Stomach (tissue), 8 donors: ENCODE measurements at regions not wholly inside any gene's neighbourhood (a gene's known extent, or its start where the extent isn't known, plus 50 kb on each side); places are given as distances from the start of the nearest gene placed in this dataset.

Experiments used
- DNase-seq, 2 donors: peaks; one replicate each; pipeline versions ENCODE4 v3.0.0 to v3.0.0-alpha.2; 2013 to 2019
- H3K27ac ChIP-seq, 5 donors: fragments of 200-600 bp in 4 of 5; sonication (generic) in 4 of 5; one replicate each; pipeline ENCODE4 v1.5.1; 2013 to 2019; ENCODE audit warnings: mild to moderate bottlenecking in 1 of 5, moderate library complexity in 1 of 5
- H3K27me3 ChIP-seq, 3 donors: fragments of 200-600 bp; sonication (generic); one replicate each; pipeline ENCODE4 v1.5.1; 2017 to 2019; ENCODE audit warnings: mixed run types in 1 of 3
- H3K36me3 ChIP-seq, 4 donors: fragments of 200-600 bp; sonication (generic); 1 replicate in 3 of 4; 2 replicates in 1 of 4; pipeline ENCODE4 v1.5.1; 2016 to 2019
- H3K4me1 ChIP-seq, 4 donors: fragments of 200-600 bp; sonication (generic); one replicate each; pipeline ENCODE4 v1.5.1; 2016 to 2019
- H3K4me3 ChIP-seq, 4 donors: fragments of 200-600 bp; sonication (generic) in 3 of 4; one replicate each; pipeline ENCODE4 v1.5.1; 2016 to 2019; ENCODE audit warnings: mild to moderate bottlenecking in 1 of 4
- H3K9me3 ChIP-seq, 4 donors: fragments of 200-600 bp; sonication (generic); one replicate each; pipeline ENCODE4 v1.5.1; 2016 to 2019
- CTCF ChIP-seq, 7 experiments: fragments of 450-650 bp in 4 of 7; fragments of 200-600 bp in 3 of 7; sonication (generic) in 3 of 7; IDR thresholded peaks; one replicate each; pipeline ENCODE4 v1.5.1; 2016 to 2019; ENCODE audit warnings: antibody characterized with exemption in 7 of 7, control low read depth in 2 of 7, mild to moderate bottlenecking in 1 of 7
- EP300 ChIP-seq: sonication (generic); formaldehyde crosslinking; IDR thresholded peaks from one replicate; pipeline ENCODE4 v1.6.1; 2017; ENCODE audit warnings: antibody characterized with exemption
- POLR2A ChIP-seq, 4 donors: fragments of 450-650 bp; IDR thresholded peaks; one replicate each; pipeline ENCODE4 v1.6.1; 2016; ENCODE audit warnings: antibody characterized with exemption in 4 of 4, control low read depth in 2 of 4, mild to moderate bottlenecking in 1 of 4, moderate library complexity in 1 of 4
- POLR2AphosphoS5 ChIP-seq, 3 donors: sonication (generic); formaldehyde crosslinking; IDR thresholded peaks; one replicate each; pipeline ENCODE4 v1.6.1; 2016; ENCODE audit warnings: antibody characterized with exemption in 3 of 3
- WGBS, 5 donors: extraction: QIAGEN DNeasy Blood & Tissue Kit in 3 of 5; methylation state at CpG; one replicate each; pipeline versions ENCODE4 v1.1.5 to v1.1.7; 2013 to 2018; 5-methylcytosine and 5-hydroxymethylcytosine counted together
- intact Hi-C: fragments of 100-400 bp; cut with DNase I; formaldehyde crosslinking; loops from one replicate; pipeline ENCODE4 v1.15.1; 2023; ENCODE audit warnings: low total_unique reads
- donor health status: healthy with polysubstance abuse.
- donor health status: Bipolar disorder and iron deficiency.
- donor health status: healthy.

GRCh38 chr3:153669527-153669926 lies 451.7 kb upstream of the ARHGEF26 start:
- no peaks in the 10 kb centered on the region for H3K9me3 ChIP-seq
- TF ChIP-seq POLR2A (IDR thresholded peaks at IDR 0.05) (no peak), CTCF (IDR thresholded peaks at IDR 0.05) (no peak)
- H3K4me3 ChIP-seq: no peak overlapping the region
- intact Hi-C loops: no loop called here
- no peaks in the 10 kb centered on the region for H3K4me1 ChIP-seq
- H3K36me3 ChIP-seq: no peaks in the 10 kb centered on the region
- DNase-seq: no peak
- 71 to 94% (median 86%) methylated on average over 3 of the region's 3 CpGs for WGBS, 5 donors
- no peak overlapping the region for H3K27ac ChIP-seq
- no peaks in the 10 kb centered on the region for H3K27me3 ChIP-seq

- Histone ChIP-seq H3K9me3 (no peaks in the 10 kb centered on the region), H3K27ac (no peak overlapping the region), H3K4me3 (no peak overlapping the region), H3K4me1 (no peaks in the 10 kb centered on the region), H3K36me3 (no peaks in the 10 kb centered on the region), H3K27me3 (no peaks in the 10 kb centered on the region)
- no peak for DNase-seq
- intact Hi-C loops: no loop called here
- 55 to 83% (median 60%) methylated on average over 3 of the region's 3 CpGs for WGBS, 5 donors
- no peak for TF ChIP-seq EP300
- no peak for TF ChIP-seq POLR2A (IDR thresholded peaks at IDR 0.05)
- no peak for TF ChIP-seq CTCF (IDR thresholded peaks at IDR 0.05)
- no peak for TF ChIP-seq POLR2AphosphoS5 (IDR thresholded peaks at IDR 0.05)
Observed at GRCh38 chr3:153670577-153670976, 450.6 kb upstream of the ARHGEF26 start.

GRCh38 chr3:153673853-153674252 lies 447.3 kb upstream of the ARHGEF26 start:
- no peaks in the 10 kb centered on the region for H3K4me1 ChIP-seq
- no peaks in the 10 kb centered on the region for H3K27me3 ChIP-seq
- H3K27ac ChIP-seq: no peak overlapping the region
- no peak for DNase-seq
- H3K36me3 ChIP-seq: no peaks in the 10 kb centered on the region
- TF ChIP-seq POLR2A (IDR thresholded peaks at IDR 0.05) (no peak), CTCF (IDR thresholded peaks at IDR 0.05) (no peak), POLR2AphosphoS5 (IDR thresholded peaks at IDR 0.05) (no peak), EP300 (no peak)
- 51 to 63% (median 56%) methylated on average over 2 of the region's 2 CpGs for WGBS, 5 donors
- no peak overlapping the region for H3K4me3 ChIP-seq
- intact Hi-C loops: no loop called here
- no peaks in the 10 kb centered on the region for H3K9me3 ChIP-seq

- Histone ChIP-seq H3K9me3 (no peaks in the 10 kb centered on the region), H3K27ac (no peak overlapping the region), H3K36me3 (no peaks in the 10 kb centered on the region), H3K27me3 (no peaks in the 10 kb centered on the region), H3K4me1 (no peaks in the 10 kb centered on the region), H3K4me3 (no peak overlapping the region)
- TF ChIP-seq POLR2A (IDR thresholded peaks at IDR 0.05) (no peak), CTCF (IDR thresholded peaks at IDR 0.05) (no peak), POLR2AphosphoS5 (IDR thresholded peaks at IDR 0.05) (no peak), EP300 (no peak)
- no peak for DNase-seq
- intact Hi-C loops: no loop called here
Observed at GRCh38 chr3:153679714-153680113, 441.5 kb upstream of the ARHGEF26 start.

- H3K4me3 ChIP-seq: no peak overlapping the region
- DNase-seq: no peak
- intact Hi-C loops: no loop called here
Observed at GRCh38 chr3:153680526-153680925, 440.7 kb upstream of the ARHGEF26 start.

More at GRCh38 chr3:153680526-153680925, 440.7 kb upstream of the ARHGEF26 start:
- Histone ChIP-seq H3K36me3 (no peaks in the 10 kb centered on the region), H3K9me3 (no peaks in the 10 kb centered on the region), H3K27ac (no peak overlapping the region), H3K27me3 (no peaks in the 10 kb centered on the region), H3K4me1 (no peaks in the 10 kb centered on the region)
- 35 to 77% (median 59%) methylated on average over 1 of the region's 1 CpG for WGBS, 5 donors
- no peak for TF ChIP-seq CTCF (IDR thresholded peaks at IDR 0.05)
- TF ChIP-seq POLR2AphosphoS5 (IDR thresholded peaks at IDR 0.05): no peak
- TF ChIP-seq POLR2A (IDR thresholded peaks at IDR 0.05): no peak
- no peak for TF ChIP-seq EP300
